CD4-positive, CD25-positive, alpha-beta regulatory T cell (primary cell): ENCODE measurements at regions not wholly inside any gene's neighbourhood (a gene's known extent, or its start where the extent isn't known, plus 50 kb on each side); places are given as distances from the start of the nearest gene placed in this dataset.
"Not testable (repeated sequence)": the region's sequence is repeated elsewhere in the genome, so short reads cannot be mapped to it uniquely, and the experiment has no call there.

Experiments used
- ATAC-seq, 2 donors: fragments of 150-1000 bp; cut with Tn5 transposase; one replicate each; pipeline ENCODE4 v1.10.0; 2021; ENCODE audit warnings: low read depth in 2 of 2, moderate number of reproducible peaks in 2 of 2, moderate library complexity in 1 of 2
- DNase-seq, 3 donors: peaks; one replicate each; pipeline versions ENCODE4 v3.0.0 to v3.0.0-alpha.2; 2012 to 2022; ENCODE audit warnings: mixed read lengths in 1 of 3
- H3K27ac ChIP-seq: one replicate; pipeline ENCODE4 v1.7.0; 2013; ENCODE audit warnings: mild to moderate bottlenecking, low read length; ENCODE audit not compliant: insufficient read depth, poor library complexity, severe bottlenecking
- H3K27me3 ChIP-seq: one replicate; pipeline ENCODE4 v1.7.0; 2013; ENCODE audit warnings: low read length; ENCODE audit not compliant: control insufficient read depth, insufficient read depth
- H3K36me3 ChIP-seq: one replicate; pipeline ENCODE4 v1.7.0; 2013; ENCODE audit warnings: mild to moderate bottlenecking, low read length, moderate library complexity; ENCODE audit not compliant: control insufficient read depth, insufficient read depth
- H3K4me1 ChIP-seq: 2 replicates; pipeline ENCODE4 v1.7.0; 2013; ENCODE audit warnings: mild to moderate bottlenecking, low read length; ENCODE audit not compliant: insufficient read depth, control insufficient read depth, poor library complexity, severe bottlenecking
- H3K4me3 ChIP-seq: one replicate; pipeline ENCODE4 v1.7.0; 2013; ENCODE audit warnings: low read depth, mild to moderate bottlenecking, low read length, moderate library complexity
- H3K9me3 ChIP-seq, 2 experiments: 1 replicate in 1 of 2; 2 replicates in 1 of 2; pipeline ENCODE4 v1.7.0; 2013; ENCODE audit warnings: low read length in 2 of 2, mild to moderate bottlenecking in 1 of 2, moderate library complexity in 1 of 2; ENCODE audit not compliant: control insufficient read depth in 2 of 2
- H3K27ac Mint-ChIP-seq, 3 donors: one replicate each; pipeline ENCODE4 v1.8.0; 2020 to 2022; ENCODE audit warnings: mild to moderate bottlenecking in 3 of 3, mixed read lengths in 3 of 3, moderate library complexity in 2 of 3
- H3K27me3 Mint-ChIP-seq: one replicate; pipeline ENCODE4 v1.8.0; 2022; ENCODE audit warnings: mild to moderate bottlenecking, mixed read lengths
- H3K36me3 Mint-ChIP-seq: one replicate; pipeline ENCODE4 v1.8.0; 2020; ENCODE audit warnings: mixed read lengths
- H3K4me1 Mint-ChIP-seq, 4 donors: one replicate each; pipeline ENCODE4 v1.8.0; 2020 to 2022; ENCODE audit warnings: mixed read lengths in 4 of 4, mild to moderate bottlenecking in 1 of 4
- H3K4me3 Mint-ChIP-seq, 4 donors: one replicate each; pipeline ENCODE4 v1.8.0; 2020 to 2022; ENCODE audit warnings: mild to moderate bottlenecking in 4 of 4, mixed read lengths in 4 of 4, moderate library complexity in 3 of 4
- H3K9me3 Mint-ChIP-seq, 7 donors: one replicate each; pipeline ENCODE4 v1.8.0; 2020 to 2022; ENCODE audit warnings: mixed read lengths in 7 of 7, mild to moderate bottlenecking in 3 of 7, moderate library complexity in 2 of 7

DNA sequence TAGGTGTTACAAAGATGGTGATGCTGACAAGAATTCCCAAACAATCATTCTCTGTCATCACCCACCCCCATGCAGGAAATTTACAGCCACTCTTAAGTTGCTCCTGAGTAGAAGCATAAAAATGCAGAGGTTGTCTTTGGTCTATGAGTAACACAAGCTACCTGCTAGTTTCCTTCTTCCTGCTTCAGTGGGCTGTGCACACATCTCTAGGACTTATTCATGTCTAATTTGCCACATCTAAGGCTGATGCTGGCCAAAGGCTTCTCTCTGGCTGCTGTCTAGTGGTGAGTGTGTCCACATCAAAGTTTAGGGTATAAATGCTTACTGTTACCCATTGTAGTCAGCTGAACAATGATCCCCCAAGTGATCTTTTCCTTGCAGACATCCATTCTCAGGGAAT is 662.5 kb downstream of the TYW1 start:
- Mint-ChIP-seq H3K27ac (no peak overlapping the region), H3K4me3 (no peak overlapping the region), H3K36me3 (no peaks in the 10 kb centered on the region), H3K4me1 (no peaks in the 10 kb centered on the region), H3K27me3 (no peaks in the 10 kb centered on the region), H3K9me3 (peaks cover 0 to 7% (median 4%) of the 10 kb centered on the region in 7 donors)
- no peak overlapping the region for H3K27ac ChIP-seq
- H3K36me3 ChIP-seq: no peaks in the 10 kb centered on the region
- ATAC-seq (no peak), DNase-seq (no peak)
- H3K9me3 ChIP-seq: no peaks in the 10 kb centered on the region
- H3K4me3 ChIP-seq: no peak overlapping the region
- H3K27me3 ChIP-seq: no peaks in the 10 kb centered on the region
- H3K4me1 ChIP-seq: no peaks in the 10 kb centered on the region

DNA sequence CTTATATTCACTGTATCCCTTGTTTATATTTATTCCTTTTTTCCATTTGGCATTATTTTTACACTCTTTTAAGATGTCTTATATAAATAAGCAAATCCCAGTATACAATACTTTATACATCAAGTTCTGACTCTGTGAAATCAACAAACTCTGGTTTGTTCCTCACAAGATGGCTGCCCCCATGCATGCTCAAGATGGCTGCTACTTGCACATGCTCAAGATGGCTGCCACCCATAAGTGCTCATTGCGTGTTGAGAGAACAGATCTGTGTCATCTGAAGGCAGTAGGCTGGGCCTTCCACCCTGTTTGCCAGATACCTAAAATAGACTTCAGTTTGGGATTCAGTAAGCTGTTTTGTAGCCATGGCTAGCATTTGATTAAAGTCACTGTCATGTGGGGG is 666.2 kb downstream of the TYW1 start:
- peaks cover 0 to 3% (median 2%) of the 10 kb centered on the region in 7 donors for H3K9me3 Mint-ChIP-seq
- no peaks in the 10 kb centered on the region for H3K27me3 ChIP-seq
- no peaks in the 10 kb centered on the region for H3K36me3 Mint-ChIP-seq
- ATAC-seq (no peak), DNase-seq (no peak)
- no peaks in the 10 kb centered on the region for H3K4me1 Mint-ChIP-seq
- no peak overlapping the region for H3K27ac Mint-ChIP-seq
- H3K4me1 ChIP-seq: no peaks in the 10 kb centered on the region
- no peak overlapping the region for H3K4me3 ChIP-seq
- H3K4me3 Mint-ChIP-seq: no peak overlapping the region
- no peaks in the 10 kb centered on the region for H3K9me3 ChIP-seq
- H3K27me3 Mint-ChIP-seq: peaks cover 4% of the 10 kb centered on the region
- H3K36me3 ChIP-seq: no peaks in the 10 kb centered on the region
- no peak overlapping the region for H3K27ac ChIP-seq

DNA sequence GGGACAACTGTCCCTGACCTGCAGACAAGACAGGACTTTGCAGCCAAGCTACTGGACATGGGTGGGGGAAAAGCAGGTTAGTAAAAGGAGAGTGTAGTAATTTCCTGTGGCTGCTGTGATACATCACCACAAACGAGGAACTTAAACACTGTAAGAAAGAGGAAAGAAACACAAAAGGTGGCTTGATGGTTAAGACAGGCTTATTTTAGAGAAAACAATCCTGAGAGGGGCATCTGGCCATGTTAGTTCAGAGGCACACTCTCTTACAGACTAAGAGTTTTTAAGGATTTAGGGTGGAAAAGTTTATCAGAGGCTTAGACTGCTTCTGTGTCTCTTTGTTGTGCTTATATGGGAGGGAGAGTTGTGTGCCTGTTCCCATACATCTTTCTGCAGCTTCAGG is 667.0 kb downstream of the TYW1 start:
- Histone ChIP-seq H3K27me3 (no peaks in the 10 kb centered on the region), H3K9me3 (no peaks in the 10 kb centered on the region), H3K27ac (no peak overlapping the region), H3K36me3 (no peaks in the 10 kb centered on the region), H3K4me3 (no peak overlapping the region), H3K4me1 (no peaks in the 10 kb centered on the region)
- Mint-ChIP-seq H3K27me3 (peaks cover 4% of the 10 kb centered on the region), H3K4me3 (no peak overlapping the region), H3K27ac (no peak overlapping the region), H3K9me3 (peaks cover 0 to 3% (median 2%) of the 10 kb centered on the region in 7 donors), H3K36me3 (no peaks in the 10 kb centered on the region), H3K4me1 (no peaks in the 10 kb centered on the region)
- DNase-seq (no peak), ATAC-seq (no peak)

GRCh38 chr7:67666359-67666758 is 669.7 kb downstream of the TYW1 start:
- not testable (repeated sequence) for H3K4me1 Mint-ChIP-seq, ATAC-seq, H3K27me3 Mint-ChIP-seq, DNase-seq, H3K9me3 ChIP-seq, H3K4me1 ChIP-seq, H3K36me3 ChIP-seq, H3K36me3 Mint-ChIP-seq, H3K4me3 ChIP-seq, H3K4me3 Mint-ChIP-seq, H3K9me3 Mint-ChIP-seq, H3K27me3 ChIP-seq, H3K27ac Mint-ChIP-seq, H3K27ac ChIP-seq

GRCh38 chr7:67671006-67671548 is 674.4 kb downstream of the TYW1 start:
- ATAC-seq: no peak
- Mint-ChIP-seq H3K4me1 (no peaks in the 10 kb centered on the region), H3K9me3 (peaks cover 0 to 30% (median 11%) of the 10 kb centered on the region in 7 donors), H3K27ac (no peak overlapping the region), H3K36me3 (no peaks in the 10 kb centered on the region), H3K4me3 (no peak overlapping the region), H3K27me3 (no peaks in the 10 kb centered on the region)
- Histone ChIP-seq H3K4me1 (no peaks in the 10 kb centered on the region), H3K27me3 (no peaks in the 10 kb centered on the region), H3K4me3 (no peak overlapping the region), H3K27ac (no peak overlapping the region), H3K9me3 (peaks cover 0 to under 1% of the 10 kb centered on the region in 2 experiments), H3K36me3 (no peaks in the 10 kb centered on the region)
- no peak for DNase-seq

GRCh38 chr7:67673861-67674260 is 677.2 kb downstream of the TYW1 start:
- H3K9me3 ChIP-seq: peaks cover 0 to 2% of the 10 kb centered on the region in 2 experiments
- Mint-ChIP-seq H3K27ac (no peak overlapping the region), H3K4me1 (no peaks in the 10 kb centered on the region), H3K9me3 (peaks cover 0 to 43% (median 9%) of the 10 kb centered on the region in 7 donors), H3K4me3 (no peak overlapping the region), H3K27me3 (no peaks in the 10 kb centered on the region), H3K36me3 (no peaks in the 10 kb centered on the region)
- H3K27me3 ChIP-seq: no peaks in the 10 kb centered on the region
- H3K4me1 ChIP-seq: no peaks in the 10 kb centered on the region
- H3K27ac ChIP-seq: no peak overlapping the region
- no peak for DNase-seq
- H3K4me3 ChIP-seq: no peak overlapping the region
- no peaks in the 10 kb centered on the region for H3K36me3 ChIP-seq
- no peak for ATAC-seq

- H3K9me3 ChIP-seq, H3K4me3 Mint-ChIP-seq, H3K27ac Mint-ChIP-seq, DNase-seq, H3K4me1 Mint-ChIP-seq, H3K27me3 ChIP-seq, H3K36me3 ChIP-seq, H3K27me3 Mint-ChIP-seq, H3K4me1 ChIP-seq, H3K36me3 Mint-ChIP-seq, ATAC-seq, H3K27ac ChIP-seq, H3K4me3 ChIP-seq: not testable (repeated sequence)
- H3K9me3 Mint-ChIP-seq: peaks cover 0 to 39% (median 9%) of the 10 kb centered on the region in 7 donors
Measured at GRCh38 chr7:67674862-67675261, 678.2 kb downstream of the TYW1 start.

GRCh38 chr7:67675971-67676370 is 679.3 kb downstream of the TYW1 start:
- H3K4me3 Mint-ChIP-seq: no peak overlapping the region
- no peaks in the 10 kb centered on the region for H3K27me3 ChIP-seq
- H3K9me3 ChIP-seq: peaks cover 0 to 2% of the 10 kb centered on the region in 2 experiments
- no peaks in the 10 kb centered on the region for H3K4me1 ChIP-seq
- H3K36me3 Mint-ChIP-seq: no peaks in the 10 kb centered on the region
- ATAC-seq (no peak), DNase-seq (no peak)
- H3K9me3 Mint-ChIP-seq: peaks cover 0 to 41% (median 11%) of the 10 kb centered on the region in 7 donors
- no peaks in the 10 kb centered on the region for H3K4me1 Mint-ChIP-seq
- no peak overlapping the region for H3K27ac ChIP-seq
- no peak overlapping the region for H3K27ac Mint-ChIP-seq
- no peak overlapping the region for H3K4me3 ChIP-seq
- no peaks in the 10 kb centered on the region for H3K36me3 ChIP-seq
- no peaks in the 10 kb centered on the region for H3K27me3 Mint-ChIP-seq
